ENCODE measurements at regions not wholly inside any gene's neighbourhood (a gene's known extent, or its start where the extent isn't known, plus 50 kb on each side); places are given as distances from the start of the nearest gene placed in this dataset.

DNA sequence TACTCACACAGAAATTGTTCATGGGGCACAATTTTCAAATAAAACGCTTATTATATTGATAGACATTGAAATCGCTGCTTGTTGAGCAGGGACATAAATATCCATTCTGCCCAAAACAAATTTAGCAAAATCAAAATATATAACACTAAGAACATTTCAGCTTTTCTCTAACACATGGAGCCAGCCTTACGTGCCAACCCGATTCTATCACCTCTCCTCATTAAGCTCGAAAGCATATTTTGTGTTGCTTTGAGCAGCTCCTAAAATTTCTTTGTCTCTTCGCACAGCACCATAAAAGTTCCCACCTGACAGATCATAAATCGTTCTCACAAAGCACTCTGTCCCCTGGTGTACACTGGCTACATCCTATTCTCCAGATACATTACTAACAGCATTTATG, 1034.4 kb upstream of the KLHL29 start:
- Histone ChIP-seq H3K9me3 (ENCODE audit: insufficient read depth, low read length) (no peaks in the 10 kb centered on the region), H3K9ac (ENCODE audit: low read length) (no peak overlapping the region), H3K4me3 (ENCODE audit: insufficient read depth, low read length, poor library complexity, severe bottlenecking) (no peak overlapping the region), H3F3A (ENCODE audit: insufficient read depth) (no peaks in the 10 kb centered on the region), H2AFZ (ENCODE audit: low read depth, low read length, severe bottlenecking) (no peak overlapping the region), H4K20me1 (ENCODE audit: low read depth, low read length) (no peaks in the 10 kb centered on the region), H3K4me2 (ENCODE audit: low read depth, low read length, poor library complexity, severe bottlenecking) (no peak overlapping the region), H3K9me2 (replicated peaks; ENCODE audit: insufficient read depth, low read length) (no peaks in the 10 kb centered on the region), H3K36me3 (ENCODE audit: low read length) (no peaks in the 10 kb centered on the region), H3K79me2 (ENCODE audit: insufficient read depth, low read length) (no peaks in the 10 kb centered on the region), H3K27ac (ENCODE audit: low read depth, low read length) (no peak overlapping the region), H3K27me3 (ENCODE audit: low read length) (no peaks in the 10 kb centered on the region)
- TF ChIP-seq EZH2phosphoT487 (conservative IDR thresholded peaks at IDR 0.05; ENCODE audit: low read length), result no peak
- TF ChIP-seq, protein P1, sequence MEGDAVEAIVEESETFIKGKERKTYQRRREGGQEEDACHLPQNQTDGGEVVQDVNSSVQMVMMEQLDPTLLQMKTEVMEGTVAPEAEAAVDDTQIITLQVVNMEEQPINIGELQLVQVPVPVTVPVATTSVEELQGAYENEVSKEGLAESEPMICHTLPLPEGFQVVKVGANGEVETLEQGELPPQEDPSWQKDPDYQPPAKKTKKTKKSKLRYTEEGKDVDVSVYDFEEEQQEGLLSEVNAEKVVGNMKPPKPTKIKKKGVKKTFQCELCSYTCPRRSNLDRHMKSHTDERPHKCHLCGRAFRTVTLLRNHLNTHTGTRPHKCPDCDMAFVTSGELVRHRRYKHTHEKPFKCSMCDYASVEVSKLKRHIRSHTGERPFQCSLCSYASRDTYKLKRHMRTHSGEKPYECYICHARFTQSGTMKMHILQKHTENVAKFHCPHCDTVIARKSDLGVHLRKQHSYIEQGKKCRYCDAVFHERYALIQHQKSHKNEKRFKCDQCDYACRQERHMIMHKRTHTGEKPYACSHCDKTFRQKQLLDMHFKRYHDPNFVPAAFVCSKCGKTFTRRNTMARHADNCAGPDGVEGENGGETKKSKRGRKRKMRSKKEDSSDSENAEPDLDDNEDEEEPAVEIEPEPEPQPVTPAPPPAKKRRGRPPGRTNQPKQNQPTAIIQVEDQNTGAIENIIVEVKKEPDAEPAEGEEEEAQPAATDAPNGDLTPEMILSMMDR (IDR thresholded peaks at IDR 0.05; ENCODE audit: insufficient read depth, low read length, poor library complexity, severe bottlenecking), result no peak

DNA sequence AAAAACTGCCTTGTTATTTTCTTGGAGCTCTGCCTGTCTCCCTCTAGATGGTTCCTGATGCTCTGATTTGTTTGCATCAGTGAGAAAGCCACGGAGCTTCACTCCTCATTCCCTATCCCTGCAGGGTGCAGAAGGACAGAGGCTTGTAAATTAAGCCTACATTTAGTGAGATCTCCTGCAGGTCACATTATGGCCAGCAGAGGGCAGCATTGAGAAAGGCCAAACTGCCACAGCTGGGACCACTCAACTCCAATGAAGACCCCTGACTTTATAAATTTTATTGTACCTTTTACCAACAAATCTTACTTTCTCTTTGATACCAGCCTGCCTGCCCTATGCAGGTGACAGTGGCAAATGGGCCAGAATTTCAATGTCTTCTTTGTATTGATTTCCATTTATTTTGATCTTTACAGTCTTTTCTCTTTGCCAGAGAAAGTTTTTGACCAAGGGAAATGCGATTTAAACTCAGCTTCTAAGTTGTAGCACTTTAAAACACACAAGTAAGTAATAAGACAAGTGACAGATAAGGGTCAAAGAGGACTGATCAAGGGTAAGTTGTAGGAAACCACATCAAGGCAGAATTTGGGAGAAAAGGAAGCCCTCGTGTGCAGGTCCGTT, 1029.1 kb upstream of the KLHL29 start:
- H3K4me2 ChIP-seq (ENCODE audit: low read depth, low read length, poor library complexity, severe bottlenecking), result no peak overlapping the region
- no peaks in the 10 kb centered on the region for H3K79me2 ChIP-seq (ENCODE audit: insufficient read depth, low read length)

DNA sequence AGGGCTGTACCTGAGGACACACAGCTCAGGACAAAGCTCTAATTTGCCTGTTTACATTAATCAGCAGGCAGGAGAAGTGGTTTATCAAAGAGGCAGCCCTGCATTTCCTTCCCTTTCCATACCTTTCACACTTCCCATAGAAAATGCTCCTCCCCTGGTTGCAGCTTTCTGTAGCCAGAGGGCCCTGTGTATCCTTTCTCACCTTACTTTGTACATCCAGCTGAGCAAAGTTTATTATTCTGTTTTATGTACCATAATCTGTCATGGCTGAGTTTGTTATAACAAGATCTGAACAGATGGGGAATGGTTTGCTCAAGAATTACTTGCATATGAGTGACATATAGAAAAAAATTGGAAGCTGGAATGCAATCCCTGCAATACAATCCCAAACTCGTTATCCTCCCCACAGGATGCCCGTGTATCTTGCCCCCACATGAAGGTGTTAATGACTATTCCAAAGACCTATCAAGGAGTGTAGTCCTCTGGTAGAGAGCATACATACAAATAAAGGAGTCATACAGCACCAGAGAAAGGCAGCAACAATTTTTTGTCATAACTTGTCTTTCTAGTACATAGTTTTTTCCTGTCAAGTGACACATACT, 1025.8 kb upstream of the KLHL29 start:
- no peaks in the 10 kb centered on the region for H4K20me1 ChIP-seq (ENCODE audit: low read depth, low read length)
- no peaks in the 10 kb centered on the region for H3K9me3 ChIP-seq (ENCODE audit: insufficient read depth, low read length)
- no peak overlapping the region for H3K27ac ChIP-seq (ENCODE audit: low read depth, low read length)
- no peaks in the 10 kb centered on the region for H3K9me2 ChIP-seq (replicated peaks; ENCODE audit: insufficient read depth, low read length)
- no peak overlapping the region for H3K4me3 ChIP-seq (ENCODE audit: insufficient read depth, low read length, poor library complexity, severe bottlenecking)
- H2AFZ ChIP-seq (ENCODE audit: low read depth, low read length, severe bottlenecking), result no peak overlapping the region
- H3K27me3 ChIP-seq (ENCODE audit: low read length), result no peaks in the 10 kb centered on the region
- H3K4me2 ChIP-seq (ENCODE audit: low read depth, low read length, poor library complexity, severe bottlenecking), result no peak overlapping the region
- H3K79me2 ChIP-seq (ENCODE audit: insufficient read depth, low read length), result no peaks in the 10 kb centered on the region
- TF ChIP-seq EZH2phosphoT487 (conservative IDR thresholded peaks at IDR 0.05; ENCODE audit: low read length), result no peak
- TF ChIP-seq, protein P1 (IDR thresholded peaks at IDR 0.05; ENCODE audit: insufficient read depth, low read length, poor library complexity, severe bottlenecking), result no peak
- H3F3A ChIP-seq (ENCODE audit: insufficient read depth), result no peaks in the 10 kb centered on the region
- H3K9ac ChIP-seq (ENCODE audit: low read length), result no peak overlapping the region
- no peaks in the 10 kb centered on the region for H3K36me3 ChIP-seq (ENCODE audit: low read length)

More for the DNA sequence above, 1029.1 kb upstream of the KLHL29 start:
- no peaks in the 10 kb centered on the region for H3K9me2 ChIP-seq (replicated peaks; ENCODE audit: insufficient read depth, low read length)
- TF ChIP-seq EZH2phosphoT487 (conservative IDR thresholded peaks at IDR 0.05; ENCODE audit: low read length), result no peak
- TF ChIP-seq, protein P1 (IDR thresholded peaks at IDR 0.05; ENCODE audit: insufficient read depth, low read length, poor library complexity, severe bottlenecking), result peak; percentile 92
- no peak overlapping the region for H3K27ac ChIP-seq (ENCODE audit: low read depth, low read length)
- H3F3A ChIP-seq (ENCODE audit: insufficient read depth), result no peaks in the 10 kb centered on the region
- H2AFZ ChIP-seq (ENCODE audit: low read depth, low read length, severe bottlenecking), result no peak overlapping the region
- H3K9ac ChIP-seq (ENCODE audit: low read length), result no peak overlapping the region
- no peak overlapping the region for H3K4me3 ChIP-seq (ENCODE audit: insufficient read depth, low read length, poor library complexity, severe bottlenecking)
- H3K27me3 ChIP-seq (ENCODE audit: low read length), result no peaks in the 10 kb centered on the region
- no peaks in the 10 kb centered on the region for H3K9me3 ChIP-seq (ENCODE audit: insufficient read depth, low read length)
- no peaks in the 10 kb centered on the region for H4K20me1 ChIP-seq (ENCODE audit: low read depth, low read length)
- no peaks in the 10 kb centered on the region for H3K36me3 ChIP-seq (ENCODE audit: low read length)
